HepG2 (cell line): ENCODE measurements at regions not wholly inside any gene's neighbourhood (a gene's known extent, or its start where the extent isn't known, plus 50 kb on each side); places are given as distances from the start of the nearest gene placed in this dataset.

ENCODE experiments used
- ATAC-seq: fragments of 200-7000 bp; cut with Tn5 transposase; 3 replicates; pipeline ENCODE4 v1.9.1; 2020; ENCODE audit warnings: mild to moderate bottlenecking, moderate library complexity
- BruUV-seq: library from RNA; stranded (reverse); fragments of 400-500 nt; replicated peaks from 2 replicates; lab custom pipeline; 2021; lab: Mats Ljungman, UMichigan
- CTCF ChIA-PET: fragments of 300-600 bp; formaldehyde crosslinking; extraction: SDS; loops from one replicate; lab custom pipeline; 2021; ENCODE audit warnings: low total read pairs, inconsistent platforms, low intra/inter-chr PET ratio; lab: Yijun Ruan, JAX
- POLR2A ChIA-PET: fragments of 350-600 bp; sonication (Branson Sonifier 250); formaldehyde crosslinking; loops from one replicate; lab custom pipeline; 2020; ENCODE audit warnings: antibody characterized with exemption, inconsistent platforms; lab: Yijun Ruan, JAX
- DNase-seq: peaks from one replicate; pipeline ENCODE4 v3.0.0-alpha.2; 2015; ENCODE audit warnings: low spot score
- FAIRE-seq: peaks from 3 replicates; lab custom pipeline; 2011; peaks lifted over from hg19 to GRCh38; lab: Jason Lieb, UNC
- H2AFZ ChIP-seq: one replicate; pipeline ENCODE4 v1.6.1; 2011; ENCODE audit warnings: low read length, inconsistent platforms
- H3K27ac ChIP-seq: fragments of 300-600 bp; 3 replicates; pipeline ENCODE4 v1.8.0; 2011; ENCODE audit warnings: mixed run types, mild to moderate bottlenecking, mixed read lengths, low read length, inconsistent platforms; ENCODE audit not compliant: insufficient read depth; ENCODE audit errors: extremely low read length
- H3K27me3 ChIP-seq, 2 experiments: fragments of 200-600 bp in 1 of 2; 2 replicates in 1 of 2; 3 replicates in 1 of 2; pipeline versions ENCODE4 v1.6.0 to v1.8.0; 2011; ENCODE audit warnings: low read length in 2 of 2, mild to moderate bottlenecking in 2 of 2, moderate library complexity in 2 of 2, inconsistent platforms in 1 of 2; ENCODE audit not compliant: insufficient read depth in 2 of 2, control insufficient read depth in 1 of 2
- H3K36me3 ChIP-seq, 2 experiments: fragments of 200-600 bp in 1 of 2; replicated peaks in 1 of 2; 2 replicates in 1 of 2; 3 replicates in 1 of 2; pipeline versions ENCODE4 v1.5.1 to v1.8.0; 2011; ENCODE audit warnings: low read length in 2 of 2, inconsistent platforms in 1 of 2; ENCODE audit not compliant: insufficient read depth in 2 of 2, control insufficient read depth in 1 of 2
- H3K4me1 ChIP-seq: 2 replicates; pipeline ENCODE4 v1.5.1; 2012; ENCODE audit warnings: low read length, inconsistent platforms; ENCODE audit not compliant: insufficient read depth
- H3K4me2 ChIP-seq: 2 replicates; pipeline ENCODE4 v1.6.0; 2011; ENCODE audit warnings: low read depth, low read length, inconsistent platforms
- H3K4me3 ChIP-seq, 3 experiments: fragments of 200-600 bp in 1 of 3; sonication (generic), shearing (Covaris generic) in 1 of 3; replicated peaks in 1 of 3; 2 replicates each; pipeline ENCODE4 v1.5.1; 2011 to 2016; ENCODE audit warnings: low read length in 3 of 3, inconsistent platforms in 2 of 3, low read depth in 2 of 3, mild to moderate bottlenecking in 2 of 3, control low read depth in 1 of 3, mixed read lengths in 1 of 3; ENCODE audit not compliant: insufficient read depth in 1 of 3
- H3K79me2 ChIP-seq: one replicate; pipeline ENCODE4 v1.6.1; 2011; ENCODE audit warnings: low read length, inconsistent platforms; ENCODE audit not compliant: insufficient read depth
- H3K9ac ChIP-seq: 2 replicates; pipeline ENCODE4 v1.6.0; 2011; ENCODE audit warnings: mild to moderate bottlenecking, low read depth, low read length, inconsistent platforms; ENCODE audit not compliant: insufficient read depth
- H3K9me3 ChIP-seq: 2 replicates; pipeline ENCODE4 v1.5.1; 2012; ENCODE audit warnings: mild to moderate bottlenecking, low read length
- H4K20me1 ChIP-seq: 2 replicates; pipeline ENCODE4 v1.6.0; 2011; ENCODE audit warnings: inconsistent platforms, mild to moderate bottlenecking, low read length, moderate library complexity; ENCODE audit not compliant: insufficient read depth
- FIP1L1 ChIP-seq: fragments of 200-400 bp; formaldehyde crosslinking; IDR thresholded peaks from 2 replicates; pipeline ENCODE4 v1.6.1; 2018; ENCODE audit warnings: low read depth, mild to moderate bottlenecking, low read length, moderate library complexity, borderline replicate concordance; ENCODE audit not compliant: insufficient read depth
- NFKBIZ ChIP-seq: IDR thresholded peaks from 2 replicates; pipeline ENCODE4 v1.6.1; 2018; ENCODE audit warnings: missing genetic modification reagents, missing compliant biosample characterization
- RARA ChIP-seq: IDR thresholded peaks from 2 replicates; pipeline ENCODE4 v1.6.1; 2016; ENCODE audit warnings: missing genetic modification reagents, missing compliant biosample characterization
- SCMH1 ChIP-seq: sonication (generic); formaldehyde crosslinking; IDR thresholded peaks from 2 replicates; pipeline ENCODE4 v1.9.0; 2021; ENCODE audit warnings: missing genetic modification reagents, mild to moderate bottlenecking, borderline replicate concordance
- SP2 ChIP-seq: sonication (generic); formaldehyde crosslinking; IDR thresholded peaks from 2 replicates; pipeline ENCODE4 v1.5.1; 2020; ENCODE audit warnings: mild to moderate bottlenecking, missing genetic modification reagents
- TBL1XR1 ChIP-seq: fragments of 150-350 bp; IDR thresholded peaks from 2 replicates; pipeline ENCODE4 v1.6.1; 2014; ENCODE audit warnings: borderline replicate concordance, low read length; ENCODE audit not compliant: partially characterized antibody
- ZFP82 ChIP-seq: sonication (generic); formaldehyde crosslinking; IDR thresholded peaks from 2 replicates; pipeline ENCODE4 v1.5.1; 2020; ENCODE audit warnings: mild to moderate bottlenecking, missing genetic modification reagents, borderline replicate concordance
- ZNF354B ChIP-seq: sonication (generic); formaldehyde crosslinking; IDR thresholded peaks from 2 replicates; pipeline ENCODE4 v1.8.0; 2022; ENCODE audit warnings: mild to moderate bottlenecking, missing genetic modification reagents
- ZNF646 ChIP-seq: sonication (generic); formaldehyde crosslinking; IDR thresholded peaks from 2 replicates; pipeline ENCODE4 v1.9.0; 2021; ENCODE audit warnings: mild to moderate bottlenecking, missing genetic modification reagents
- ZNF703 ChIP-seq: sonication (generic); formaldehyde crosslinking; IDR thresholded peaks from 2 replicates; pipeline ENCODE4 v1.5.1; 2020; ENCODE audit warnings: missing genetic modification reagents, mild to moderate bottlenecking, moderate library complexity, borderline replicate concordance
- WGBS: methylation state at CpG from one replicate; pipeline ENCODE4 v1.1.6; 2017; ENCODE audit warnings: low lambda C conversion rate; 5-methylcytosine and 5-hydroxymethylcytosine counted together
- in situ Hi-C: cut with HindIII; loops from 2 replicates; pipeline ENCODE4 v1.10.0; 2017; ENCODE audit warnings: low pct_unique_long_range_greater_than_20kb; ENCODE audit not compliant: extremely low pct_ligation_motif_present
- intact Hi-C: fragments of 100-400 bp; cut with micrococcal nuclease; formaldehyde crosslinking; loops from one replicate; pipeline ENCODE4 v1.10.0; 2022; ENCODE audit not compliant: unreplicated experiment
- TF ChIP-seq, protein P1 (sequence below): sonication (generic); formaldehyde crosslinking; IDR thresholded peaks from 2 replicates; pipeline ENCODE4 v1.4.0; 2020; ENCODE audit warnings: missing genetic modification reagents, borderline replicate concordance
- TF ChIP-seq, protein P2 (sequence below): sonication (generic); formaldehyde crosslinking; IDR thresholded peaks from 2 replicates; pipeline ENCODE4 v1.5.1; 2020; ENCODE audit warnings: mild to moderate bottlenecking, missing genetic modification reagents, borderline replicate concordance

DNA sequence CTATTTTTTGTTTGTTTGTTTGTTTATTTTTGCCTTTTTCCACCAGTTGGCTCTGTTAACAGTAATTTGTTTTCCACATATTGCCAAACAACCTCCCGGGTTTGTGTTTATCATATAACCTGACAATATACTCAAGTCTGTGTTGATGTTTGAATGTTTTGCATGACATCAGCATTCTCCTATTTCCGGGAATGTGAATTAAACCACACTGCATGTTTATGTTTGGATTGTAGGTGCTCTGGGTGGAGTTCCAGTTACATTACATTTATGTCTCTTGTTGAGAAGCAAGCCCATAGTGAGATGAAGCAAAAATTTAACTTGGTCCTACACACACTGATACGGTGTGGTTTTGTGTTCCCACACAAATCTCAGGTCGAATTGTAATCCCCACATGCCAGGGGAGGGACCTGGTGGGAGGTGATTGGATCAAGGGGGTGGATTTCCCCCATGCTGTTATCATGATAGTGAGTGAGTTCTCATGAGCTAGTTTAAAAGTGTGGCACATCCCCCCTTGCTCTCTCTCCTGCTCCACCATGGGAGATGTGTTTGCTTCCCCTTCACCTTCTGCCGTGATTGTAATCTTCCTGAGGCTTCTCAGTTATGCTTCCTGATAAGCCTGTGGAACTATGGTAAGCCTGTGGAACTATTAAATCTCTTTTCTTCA, 54.4 kb upstream of the CLNK start:
- intact Hi-C loops, result no loop called here
- CTCF ChIA-PET, result no interaction called here
- H3K36me3 ChIP-seq, result no peaks in the 10 kb centered on the region
- H3K9me3 ChIP-seq, result no peaks in the 10 kb centered on the region
- no TSS peak for BruUV-seq
- H3K4me1 ChIP-seq, result no peaks in the 10 kb centered on the region
- no peaks in the 10 kb centered on the region for H3K27me3 ChIP-seq
- in situ Hi-C loops, result no loop called here
- POLR2A ChIA-PET, result no interaction called here
- H4K20me1 ChIP-seq, result no peaks in the 10 kb centered on the region
- H2AFZ ChIP-seq, result no peak overlapping the region
- DNase-seq (no peak), ATAC-seq (no peak), FAIRE-seq (no peak)
- H3K27ac ChIP-seq, result no peak overlapping the region
- 4% methylated on average over 5 of the region's 5 CpGs for WGBS
- no peak overlapping the region for H3K4me3 ChIP-seq
- no peak overlapping the region for H3K4me2 ChIP-seq
- no peak overlapping the region for H3K9ac ChIP-seq
- no peaks in the 10 kb centered on the region for H3K79me2 ChIP-seq
- TF ChIP-seq, protein P1, sequence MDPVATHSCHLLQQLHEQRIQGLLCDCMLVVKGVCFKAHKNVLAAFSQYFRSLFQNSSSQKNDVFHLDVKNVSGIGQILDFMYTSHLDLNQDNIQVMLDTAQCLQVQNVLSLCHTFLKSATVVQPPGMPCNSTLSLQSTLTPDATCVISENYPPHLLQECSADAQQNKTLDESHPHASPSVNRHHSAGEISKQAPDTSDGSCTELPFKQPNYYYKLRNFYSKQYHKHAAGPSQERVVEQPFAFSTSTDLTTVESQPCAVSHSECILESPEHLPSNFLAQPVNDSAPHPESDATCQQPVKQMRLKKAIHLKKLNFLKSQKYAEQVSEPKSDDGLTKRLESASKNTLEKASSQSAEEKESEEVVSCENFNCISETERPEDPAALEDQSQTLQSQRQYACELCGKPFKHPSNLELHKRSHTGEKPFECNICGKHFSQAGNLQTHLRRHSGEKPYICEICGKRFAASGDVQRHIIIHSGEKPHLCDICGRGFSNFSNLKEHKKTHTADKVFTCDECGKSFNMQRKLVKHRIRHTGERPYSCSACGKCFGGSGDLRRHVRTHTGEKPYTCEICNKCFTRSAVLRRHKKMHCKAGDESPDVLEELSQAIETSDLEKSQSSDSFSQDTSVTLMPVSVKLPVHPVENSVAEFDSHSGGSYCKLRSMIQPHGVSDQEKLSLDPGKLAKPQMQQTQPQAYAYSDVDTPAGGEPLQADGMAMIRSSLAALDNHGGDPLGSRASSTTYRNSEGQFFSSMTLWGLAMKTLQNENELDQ, result no peak
- TF ChIP-seq TBL1XR1, result no peak
- no peak for TF ChIP-seq ZFP82 (CRISPR knock-in tag)
- TF ChIP-seq SCMH1 (CRISPR knock-in tag), result no peak
- TF ChIP-seq ZNF354B, result no peak
- TF ChIP-seq ZNF646 (CRISPR knock-in tag), result no peak
- no peak for TF ChIP-seq RARA (CRISPR knock-in tag)
- no peak for TF ChIP-seq SP2
- TF ChIP-seq NFKBIZ (CRISPR knock-in tag), result no peak
- no peak for TF ChIP-seq FIP1L1
- TF ChIP-seq ZNF703 (CRISPR knock-in tag), result no peak
- TF ChIP-seq, protein P2, sequence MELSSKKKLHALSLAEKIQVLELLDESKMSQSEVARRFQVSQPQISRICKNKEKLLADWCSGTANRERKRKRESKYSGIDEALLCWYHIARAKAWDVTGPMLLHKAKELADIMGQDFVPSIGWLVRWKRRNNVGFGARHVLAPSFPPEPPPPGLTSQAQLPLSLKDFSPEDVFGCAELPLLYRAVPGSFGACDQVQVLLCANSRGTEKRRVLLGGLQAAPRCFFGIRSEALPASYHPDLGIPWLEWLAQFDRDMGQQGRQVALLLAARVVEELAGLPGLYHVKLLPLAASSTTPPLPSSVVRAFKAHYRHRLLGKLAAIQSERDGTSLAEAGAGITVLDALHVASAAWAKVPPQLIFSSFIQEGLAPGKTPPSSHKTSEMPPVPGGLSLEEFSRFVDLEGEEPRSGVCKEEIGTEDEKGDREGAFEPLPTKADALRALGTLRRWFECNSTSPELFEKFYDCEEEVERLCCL (CRISPR knock-in tag), result no peak
